HepG2 (cell line): ENCODE measurements at regions not wholly inside any gene's neighbourhood (a gene's known extent, or its start where the extent isn't known, plus 50 kb on each side); places are given as distances from the start of the nearest gene placed in this dataset.

Source experiments
- AGO1 ChIP-seq: fragments of 200-400 bp; formaldehyde crosslinking; IDR thresholded peaks from 2 replicates; pipeline ENCODE4 v1.6.1; 2017; ENCODE audit warnings: mild to moderate bottlenecking, low read depth, low read length, moderate library complexity; ENCODE audit not compliant: poor library complexity, severe bottlenecking
- CENPT ChIP-seq: sonication (generic); formaldehyde crosslinking; IDR thresholded peaks from 2 replicates; pipeline ENCODE4 v1.8.0; 2022; ENCODE audit warnings: low read depth, mild to moderate bottlenecking, moderate library complexity, missing genetic modification reagents
- ETV5 ChIP-seq: IDR thresholded peaks from 2 replicates; pipeline ENCODE4 v1.6.1; 2018; ENCODE audit warnings: missing biosample characterization, missing genetic modification reagents, inconsistent platforms, borderline replicate concordance
- NFE2 ChIP-seq: sonication (generic); formaldehyde crosslinking; IDR thresholded peaks from 2 replicates; pipeline ENCODE4 v1.4.0; 2020; ENCODE audit warnings: missing genetic modification reagents
- POGZ ChIP-seq: sonication (generic); formaldehyde crosslinking; IDR thresholded peaks from 2 replicates; pipeline ENCODE4 v1.4.0; 2020; ENCODE audit warnings: mild to moderate bottlenecking, missing genetic modification reagents
- RARA ChIP-seq: IDR thresholded peaks from 2 replicates; pipeline ENCODE4 v1.6.1; 2016; ENCODE audit warnings: missing genetic modification reagents, missing compliant biosample characterization
- ZNF331 ChIP-seq: sonication (generic); formaldehyde crosslinking; IDR thresholded peaks from 2 replicates; pipeline ENCODE4 v1.4.0; 2020; ENCODE audit warnings: missing genetic modification reagents
- ZNF333 ChIP-seq: sonication (generic); formaldehyde crosslinking; IDR thresholded peaks from 2 replicates; pipeline ENCODE4 v1.4.0; 2020; ENCODE audit warnings: mild to moderate bottlenecking, missing genetic modification reagents, borderline replicate concordance
- ZNF354B ChIP-seq: sonication (generic); formaldehyde crosslinking; IDR thresholded peaks from 2 replicates; pipeline ENCODE4 v1.8.0; 2022; ENCODE audit warnings: mild to moderate bottlenecking, missing genetic modification reagents
- TF ChIP-seq, protein P1 (sequence below): sonication (generic); formaldehyde crosslinking; conservative IDR thresholded peaks from 2 replicates; pipeline ENCODE4 v1.4.0; 2020; ENCODE audit warnings: mild to moderate bottlenecking, missing genetic modification reagents, moderate library complexity
- TF ChIP-seq, protein P2 (sequence below): IDR thresholded peaks from 2 replicates; pipeline ENCODE4 v1.6.1; 2012; ENCODE audit warnings: low read length, improper control_type of control experiment
- TF ChIP-seq, protein P3 (sequence below): IDR thresholded peaks from 2 replicates; pipeline ENCODE4 v1.6.1; 2016; ENCODE audit warnings: mild to moderate bottlenecking
- TF ChIP-seq, protein P4 (sequence below): sonication (generic); formaldehyde crosslinking; IDR thresholded peaks from 2 replicates; pipeline ENCODE4 v1.4.0; 2020; ENCODE audit warnings: missing genetic modification reagents
- TF ChIP-seq, protein P5 (sequence below): sonication (generic); formaldehyde crosslinking; IDR thresholded peaks from 2 replicates; pipeline ENCODE4 v1.4.0; 2020; ENCODE audit warnings: missing genetic modification reagents, borderline replicate concordance

DNA sequence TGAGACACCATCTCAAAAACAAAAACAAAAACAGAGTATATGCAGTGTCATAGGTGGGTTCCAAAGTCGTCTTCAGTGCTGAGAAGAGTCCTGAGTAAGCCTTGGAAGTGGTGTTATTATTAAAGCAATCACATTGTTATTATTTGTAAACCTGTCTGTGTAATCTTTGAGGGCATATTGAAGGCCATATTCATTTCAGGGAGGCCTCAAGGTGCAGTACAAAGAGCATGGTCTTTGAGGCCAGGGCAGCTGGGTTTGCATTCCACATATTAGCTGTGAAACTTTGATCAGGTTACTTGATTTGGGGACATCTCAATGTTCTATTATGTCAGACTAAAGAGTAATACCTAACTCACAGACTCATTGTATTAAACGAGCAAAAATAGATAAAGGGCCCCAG is 139.3 kb upstream of the SOX4 start (continued):
- TF ChIP-seq ZNF354B (no peak), POGZ (CRISPR knock-in tag) (0 out of 2 replicates have a peak, but pooled peaks have one; percentile 27), RARA (CRISPR knock-in tag) (peak; percentile 61), NFE2 (CRISPR knock-in tag) (no peak), ETV5 (CRISPR knock-in tag) (no peak), AGO1 (no peak), ZNF331 (CRISPR knock-in tag) (no peak), ZNF333 (CRISPR knock-in tag) (no peak), CENPT (no peak)
- TF ChIP-seq, protein P1, sequence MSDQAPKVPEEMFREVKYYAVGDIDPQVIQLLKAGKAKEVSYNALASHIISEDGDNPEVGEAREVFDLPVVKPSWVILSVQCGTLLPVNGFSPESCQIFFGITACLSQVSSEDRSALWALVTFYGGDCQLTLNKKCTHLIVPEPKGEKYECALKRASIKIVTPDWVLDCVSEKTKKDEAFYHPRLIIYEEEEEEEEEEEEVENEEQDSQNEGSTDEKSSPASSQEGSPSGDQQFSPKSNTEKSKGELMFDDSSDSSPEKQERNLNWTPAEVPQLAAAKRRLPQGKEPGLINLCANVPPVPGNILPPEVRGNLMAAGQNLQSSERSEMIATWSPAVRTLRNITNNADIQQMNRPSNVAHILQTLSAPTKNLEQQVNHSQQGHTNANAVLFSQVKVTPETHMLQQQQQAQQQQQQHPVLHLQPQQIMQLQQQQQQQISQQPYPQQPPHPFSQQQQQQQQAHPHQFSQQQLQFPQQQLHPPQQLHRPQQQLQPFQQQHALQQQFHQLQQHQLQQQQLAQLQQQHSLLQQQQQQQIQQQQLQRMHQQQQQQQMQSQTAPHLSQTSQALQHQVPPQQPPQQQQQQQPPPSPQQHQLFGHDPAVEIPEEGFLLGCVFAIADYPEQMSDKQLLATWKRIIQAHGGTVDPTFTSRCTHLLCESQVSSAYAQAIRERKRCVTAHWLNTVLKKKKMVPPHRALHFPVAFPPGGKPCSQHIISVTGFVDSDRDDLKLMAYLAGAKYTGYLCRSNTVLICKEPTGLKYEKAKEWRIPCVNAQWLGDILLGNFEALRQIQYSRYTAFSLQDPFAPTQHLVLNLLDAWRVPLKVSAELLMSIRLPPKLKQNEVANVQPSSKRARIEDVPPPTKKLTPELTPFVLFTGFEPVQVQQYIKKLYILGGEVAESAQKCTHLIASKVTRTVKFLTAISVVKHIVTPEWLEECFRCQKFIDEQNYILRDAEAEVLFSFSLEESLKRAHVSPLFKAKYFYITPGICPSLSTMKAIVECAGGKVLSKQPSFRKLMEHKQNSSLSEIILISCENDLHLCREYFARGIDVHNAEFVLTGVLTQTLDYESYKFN (CRISPR knock-in tag): peak; percentile 55
- TF ChIP-seq, protein P2, sequence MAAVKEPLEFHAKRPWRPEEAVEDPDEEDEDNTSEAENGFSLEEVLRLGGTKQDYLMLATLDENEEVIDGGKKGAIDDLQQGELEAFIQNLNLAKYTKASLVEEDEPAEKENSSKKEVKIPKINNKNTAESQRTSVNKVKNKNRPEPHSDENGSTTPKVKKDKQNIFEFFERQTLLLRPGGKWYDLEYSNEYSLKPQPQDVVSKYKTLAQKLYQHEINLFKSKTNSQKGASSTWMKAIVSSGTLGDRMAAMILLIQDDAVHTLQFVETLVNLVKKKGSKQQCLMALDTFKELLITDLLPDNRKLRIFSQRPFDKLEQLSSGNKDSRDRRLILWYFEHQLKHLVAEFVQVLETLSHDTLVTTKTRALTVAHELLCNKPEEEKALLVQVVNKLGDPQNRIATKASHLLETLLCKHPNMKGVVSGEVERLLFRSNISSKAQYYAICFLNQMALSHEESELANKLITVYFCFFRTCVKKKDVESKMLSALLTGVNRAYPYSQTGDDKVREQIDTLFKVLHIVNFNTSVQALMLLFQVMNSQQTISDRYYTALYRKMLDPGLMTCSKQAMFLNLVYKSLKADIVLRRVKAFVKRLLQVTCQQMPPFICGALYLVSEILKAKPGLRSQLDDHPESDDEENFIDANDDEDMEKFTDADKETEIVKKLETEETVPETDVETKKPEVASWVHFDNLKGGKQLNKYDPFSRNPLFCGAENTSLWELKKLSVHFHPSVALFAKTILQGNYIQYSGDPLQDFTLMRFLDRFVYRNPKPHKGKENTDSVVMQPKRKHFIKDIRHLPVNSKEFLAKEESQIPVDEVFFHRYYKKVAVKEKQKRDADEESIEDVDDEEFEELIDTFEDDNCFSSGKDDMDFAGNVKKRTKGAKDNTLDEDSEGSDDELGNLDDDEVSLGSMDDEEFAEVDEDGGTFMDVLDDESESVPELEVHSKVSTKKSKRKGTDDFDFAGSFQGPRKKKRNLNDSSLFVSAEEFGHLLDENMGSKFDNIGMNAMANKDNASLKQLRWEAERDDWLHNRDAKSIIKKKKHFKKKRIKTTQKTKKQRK: no peak
- TF ChIP-seq, protein P3, sequence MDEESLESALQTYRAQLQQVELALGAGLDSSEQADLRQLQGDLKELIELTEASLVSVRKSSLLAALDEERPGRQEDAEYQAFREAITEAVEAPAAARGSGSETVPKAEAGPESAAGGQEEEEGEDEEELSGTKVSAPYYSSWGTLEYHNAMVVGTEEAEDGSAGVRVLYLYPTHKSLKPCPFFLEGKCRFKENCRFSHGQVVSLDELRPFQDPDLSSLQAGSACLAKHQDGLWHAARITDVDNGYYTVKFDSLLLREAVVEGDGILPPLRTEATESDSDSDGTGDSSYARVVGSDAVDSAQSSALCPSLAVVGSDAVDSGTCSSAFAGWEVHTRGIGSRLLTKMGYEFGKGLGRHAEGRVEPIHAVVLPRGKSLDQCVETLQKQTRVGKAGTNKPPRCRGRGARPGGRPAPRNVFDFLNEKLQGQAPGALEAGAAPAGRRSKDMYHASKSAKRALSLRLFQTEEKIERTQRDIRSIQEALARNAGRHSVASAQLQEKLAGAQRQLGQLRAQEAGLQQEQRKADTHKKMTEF (CRISPR knock-in tag): 0 out of 2 replicates have a peak, but pooled peaks have one; percentile 5
- TF ChIP-seq, protein P4, sequence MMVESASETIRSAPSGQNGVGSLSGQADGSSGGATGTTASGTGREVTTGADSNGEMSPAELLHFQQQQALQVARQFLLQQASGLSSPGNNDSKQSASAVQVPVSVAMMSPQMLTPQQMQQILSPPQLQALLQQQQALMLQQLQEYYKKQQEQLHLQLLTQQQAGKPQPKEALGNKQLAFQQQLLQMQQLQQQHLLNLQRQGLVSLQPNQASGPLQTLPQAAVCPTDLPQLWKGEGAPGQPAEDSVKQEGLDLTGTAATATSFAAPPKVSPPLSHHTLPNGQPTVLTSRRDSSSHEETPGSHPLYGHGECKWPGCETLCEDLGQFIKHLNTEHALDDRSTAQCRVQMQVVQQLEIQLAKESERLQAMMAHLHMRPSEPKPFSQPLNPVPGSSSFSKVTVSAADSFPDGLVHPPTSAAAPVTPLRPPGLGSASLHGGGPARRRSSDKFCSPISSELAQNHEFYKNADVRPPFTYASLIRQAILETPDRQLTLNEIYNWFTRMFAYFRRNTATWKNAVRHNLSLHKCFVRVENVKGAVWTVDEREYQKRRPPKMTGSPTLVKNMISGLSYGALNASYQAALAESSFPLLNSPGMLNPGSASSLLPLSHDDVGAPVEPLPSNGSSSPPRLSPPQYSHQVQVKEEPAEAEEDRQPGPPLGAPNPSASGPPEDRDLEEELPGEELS (CRISPR knock-in tag): peak; percentile 61; the same call in 1 of the 2 replicates
- TF ChIP-seq, protein P5, sequence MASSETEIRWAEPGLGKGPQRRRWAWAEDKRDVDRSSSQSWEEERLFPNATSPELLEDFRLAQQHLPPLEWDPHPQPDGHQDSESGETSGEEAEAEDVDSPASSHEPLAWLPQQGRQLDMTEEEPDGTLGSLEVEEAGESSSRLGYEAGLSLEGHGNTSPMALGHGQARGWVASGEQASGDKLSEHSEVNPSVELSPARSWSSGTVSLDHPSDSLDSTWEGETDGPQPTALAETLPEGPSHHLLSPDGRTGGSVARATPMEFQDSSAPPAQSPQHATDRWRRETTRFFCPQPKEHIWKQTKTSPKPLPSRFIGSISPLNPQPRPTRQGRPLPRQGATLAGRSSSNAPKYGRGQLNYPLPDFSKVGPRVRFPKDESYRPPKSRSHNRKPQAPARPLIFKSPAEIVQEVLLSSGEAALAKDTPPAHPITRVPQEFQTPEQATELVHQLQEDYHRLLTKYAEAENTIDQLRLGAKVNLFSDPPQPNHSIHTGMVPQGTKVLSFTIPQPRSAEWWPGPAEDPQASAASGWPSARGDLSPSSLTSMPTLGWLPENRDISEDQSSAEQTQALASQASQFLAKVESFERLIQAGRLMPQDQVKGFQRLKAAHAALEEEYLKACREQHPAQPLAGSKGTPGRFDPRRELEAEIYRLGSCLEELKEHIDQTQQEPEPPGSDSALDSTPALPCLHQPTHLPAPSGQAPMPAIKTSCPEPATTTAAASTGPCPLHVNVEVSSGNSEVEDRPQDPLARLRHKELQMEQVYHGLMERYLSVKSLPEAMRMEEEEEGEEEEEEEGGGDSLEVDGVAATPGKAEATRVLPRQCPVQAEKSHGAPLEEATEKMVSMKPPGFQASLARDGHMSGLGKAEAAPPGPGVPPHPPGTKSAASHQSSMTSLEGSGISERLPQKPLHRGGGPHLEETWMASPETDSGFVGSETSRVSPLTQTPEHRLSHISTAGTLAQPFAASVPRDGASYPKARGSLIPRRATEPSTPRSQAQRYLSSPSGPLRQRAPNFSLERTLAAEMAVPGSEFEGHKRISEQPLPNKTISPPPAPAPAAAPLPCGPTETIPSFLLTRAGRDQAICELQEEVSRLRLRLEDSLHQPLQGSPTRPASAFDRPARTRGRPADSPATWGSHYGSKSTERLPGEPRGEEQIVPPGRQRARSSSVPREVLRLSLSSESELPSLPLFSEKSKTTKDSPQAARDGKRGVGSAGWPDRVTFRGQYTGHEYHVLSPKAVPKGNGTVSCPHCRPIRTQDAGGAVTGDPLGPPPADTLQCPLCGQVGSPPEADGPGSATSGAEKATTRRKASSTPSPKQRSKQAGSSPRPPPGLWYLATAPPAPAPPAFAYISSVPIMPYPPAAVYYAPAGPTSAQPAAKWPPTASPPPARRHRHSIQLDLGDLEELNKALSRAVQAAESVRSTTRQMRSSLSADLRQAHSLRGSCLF: no peak
